GM23338 (cell line): ENCODE measurements at regions not wholly inside any gene's neighbourhood (a gene's known extent, or its start where the extent isn't known, plus 50 kb on each side); places are given as distances from the start of the nearest gene placed in this dataset.

Experiments used
- ATAC-seq: fragments of 200-7000 bp; cut with Tn5 transposase; 3 replicates; pipeline ENCODE4 v1.9.1; 2020
- DNase-seq: peaks from one replicate; pipeline ENCODE4 v3.0.0-alpha.2; 2015; ENCODE audit warnings: low spot score
- H2AFZ ChIP-seq: fragments of 200-600 bp; sonication (generic); 2 replicates; pipeline ENCODE4 v1.8.0; 2016; ENCODE audit warnings: antibody characterized with exemption, mild to moderate bottlenecking, moderate library complexity
- H3F3A ChIP-seq: fragments of 200-600 bp; sonication (generic); replicated peaks from 2 replicates; pipeline ENCODE4 v1.8.0; 2017; ENCODE audit warnings: antibody characterized with exemption, mixed run types, low read depth
- H3K27ac ChIP-seq: fragments of 200-600 bp; sonication (generic); 2 replicates; pipeline ENCODE4 v1.6.1; 2016; ENCODE audit warnings: low read depth
- H3K27me3 ChIP-seq: fragments of 200-600 bp; sonication (generic); 2 replicates; pipeline ENCODE4 v1.8.0; 2016; ENCODE audit warnings: mild to moderate bottlenecking, mixed run types, moderate library complexity; ENCODE audit not compliant: insufficient read depth
- H3K36me3 ChIP-seq: fragments of 200-600 bp; sonication (generic); 2 replicates; pipeline ENCODE4 v1.8.0; 2016; ENCODE audit warnings: mild to moderate bottlenecking; ENCODE audit not compliant: insufficient read depth
- H3K4me1 ChIP-seq: fragments of 200-600 bp; sonication (generic); 2 replicates; pipeline ENCODE4 v1.8.0; 2016; ENCODE audit warnings: mild to moderate bottlenecking, moderate library complexity; ENCODE audit not compliant: insufficient read depth
- H3K4me2 ChIP-seq: fragments of 200-600 bp; sonication (generic); 2 replicates; pipeline ENCODE4 v1.7.1; 2017; ENCODE audit warnings: mixed run types
- H3K4me3 ChIP-seq: fragments of 200-600 bp; sonication (generic); 2 replicates; pipeline ENCODE4 v1.6.1; 2016; ENCODE audit warnings: mixed run types
- H3K79me2 ChIP-seq: fragments of 200-600 bp; sonication (generic); replicated peaks from 2 replicates; pipeline ENCODE4 v1.8.0; 2017; ENCODE audit warnings: mild to moderate bottlenecking; ENCODE audit not compliant: insufficient read depth
- H3K9me2 ChIP-seq: fragments of 200-600 bp; sonication (generic); 2 replicates; pipeline ENCODE4 v1.8.0; 2017; ENCODE audit not compliant: insufficient read depth
- H4K20me1 ChIP-seq: fragments of 200-600 bp; sonication (generic); replicated peaks from 2 replicates; pipeline ENCODE4 v1.8.0; 2017; ENCODE audit warnings: mild to moderate bottlenecking; ENCODE audit not compliant: insufficient read depth
- H3K27ac Mint-ChIP-seq: 2 replicates; pipeline ENCODE4 v1.8.0; 2020; ENCODE audit warnings: inconsistent platforms, mild to moderate bottlenecking, moderate library complexity, mixed read lengths
- H3K27me3 Mint-ChIP-seq: 3 replicates; pipeline ENCODE4 v1.8.0; 2022; ENCODE audit warnings: low read depth, mild to moderate bottlenecking, moderate library complexity, mixed read lengths, inconsistent platforms; ENCODE audit not compliant: insufficient read depth, poor library complexity
- H3K36me3 Mint-ChIP-seq: 3 replicates; pipeline ENCODE4 v1.8.0; 2021; ENCODE audit warnings: low read depth, mild to moderate bottlenecking, inconsistent platforms, moderate library complexity, mixed read lengths
- H3K4me1 Mint-ChIP-seq: 3 replicates; pipeline ENCODE4 v1.8.0; 2020; ENCODE audit warnings: mild to moderate bottlenecking, inconsistent platforms, mixed read lengths
- H3K4me3 Mint-ChIP-seq: 3 replicates; pipeline ENCODE4 v1.8.0; 2021; ENCODE audit warnings: moderate library complexity, mild to moderate bottlenecking, inconsistent platforms, mixed read lengths
- H3K9me3 Mint-ChIP-seq: 3 replicates; pipeline ENCODE4 v1.8.0; 2020; ENCODE audit warnings: moderate library complexity, mild to moderate bottlenecking, inconsistent platforms, mixed read lengths
- CREB1 ChIP-seq: fragments of 250-450 bp; sonication (Bioruptor Pico); IDR thresholded peaks from 2 replicates; pipeline ENCODE4 v1.5.0; 2020; ENCODE audit warnings: low read depth, mild to moderate bottlenecking, moderate library complexity
- EZH2 ChIP-seq: fragments of 200-600 bp; sonication (generic); IDR thresholded peaks from one replicate; pipeline ENCODE4 v1.8.0; 2017; ENCODE audit warnings: antibody characterized with exemption, mild to moderate bottlenecking, low read depth; ENCODE audit not compliant: unreplicated experiment
- EZH2phosphoT487 ChIP-seq: fragments of 200-600 bp; sonication (generic); IDR thresholded peaks from one replicate; pipeline ENCODE4 v1.8.1; 2018; ENCODE audit warnings: antibody characterized with exemption; ENCODE audit not compliant: unreplicated experiment
- JUNB ChIP-seq: IDR thresholded peaks from one replicate; pipeline ENCODE4 v1.6.1; 2016; ENCODE audit warnings: antibody characterized with exemption; ENCODE audit not compliant: unreplicated experiment
- POLR2AphosphoS5 ChIP-seq: IDR thresholded peaks from 2 replicates; pipeline ENCODE4 v1.6.1; 2016; ENCODE audit warnings: antibody characterized with exemption, low read depth
- STAT1 ChIP-seq: IDR thresholded peaks from one replicate; pipeline ENCODE4 v1.6.1; 2016; ENCODE audit warnings: antibody characterized with exemption; ENCODE audit not compliant: unreplicated experiment
- ZNF114 ChIP-seq: fragments of 250-450 bp; sonication (Bioruptor Pico); IDR thresholded peaks from 2 replicates; pipeline ENCODE4 v1.5.0; 2020; ENCODE audit warnings: mild to moderate bottlenecking, moderate library complexity
- ZNF331 ChIP-seq: fragments of 250-450 bp; sonication (Bioruptor Pico); IDR thresholded peaks from 2 replicates; pipeline ENCODE4 v1.5.0; 2020; ENCODE audit warnings: low read depth, mild to moderate bottlenecking, moderate library complexity
- TF ChIP-seq, protein P1 (sequence below): IDR thresholded peaks from one replicate; pipeline ENCODE4 v1.6.1; 2018; ENCODE audit warnings: antibody characterized with exemption; ENCODE audit not compliant: unreplicated experiment
- TF ChIP-seq, protein P2 (sequence below), 2 experiments: fragments of 200-600 bp in 1 of 2; sonication (generic) in 1 of 2; conservative IDR thresholded peaks; 2 replicates each; pipeline versions ENCODE4 v1.5.1 to v1.6.1; 2016 to 2017; ENCODE audit warnings: antibody characterized with exemption in 2 of 2, low read depth in 2 of 2, mild to moderate bottlenecking in 2 of 2, moderate library complexity in 1 of 2
- TF ChIP-seq, protein P3 (sequence below): IDR thresholded peaks from 2 replicates; pipeline ENCODE4 v1.6.1; 2016; ENCODE audit warnings: antibody characterized with exemption
- TF ChIP-seq, protein P4 (sequence below): fragments of 250-450 bp; sonication (Bioruptor Pico); IDR thresholded peaks from 2 replicates; pipeline ENCODE4 v1.5.0; 2020; ENCODE audit warnings: mild to moderate bottlenecking, moderate library complexity

DNA sequence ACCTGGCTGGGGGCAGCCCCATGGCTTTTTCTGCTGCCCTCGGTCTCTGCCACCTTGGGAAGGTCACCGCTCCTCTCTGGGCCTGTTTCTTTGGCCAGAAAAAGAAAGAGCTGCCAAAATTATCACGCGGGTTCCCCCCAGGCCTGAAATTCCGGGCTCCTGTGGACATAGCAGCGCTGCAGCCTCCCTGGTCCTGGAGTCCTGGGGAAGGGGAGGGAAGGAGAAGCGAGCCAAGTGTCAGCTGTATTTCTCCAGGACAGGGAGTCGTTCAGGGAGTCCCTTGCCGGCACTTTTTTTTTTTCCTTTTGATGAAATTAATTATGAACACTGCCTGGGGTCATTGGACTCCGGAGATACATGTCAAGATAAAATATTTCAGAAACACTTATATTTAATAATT is 152.3 kb upstream of the GPR26 start:
- Histone ChIP-seq H3K36me3 (no peaks in the 10 kb centered on the region), H3K27ac (no peak overlapping the region), H2AFZ (peak overlapping the region; percentile 89), H3K4me3 (no peak overlapping the region), H4K20me1 (no peaks in the 10 kb centered on the region), H3K79me2 (no peaks in the 10 kb centered on the region), H3K4me2 (peak overlapping the region; percentile 71), H3K9me2 (no peaks in the 10 kb centered on the region; the same call in 1 of the 2 replicates), H3K27me3 (no peaks in the 10 kb centered on the region), H3F3A (no peaks in the 10 kb centered on the region), H3K4me1 (peaks cover 21% of the 10 kb centered on the region)
- H3K27me3 Mint-ChIP-seq, result peaks cover 12% of the 10 kb centered on the region
- DNase-seq, result peak; percentile 27
- no peaks in the 10 kb centered on the region for H3K9me3 Mint-ChIP-seq
- peak overlapping the region; percentile 5; the same call in 1 of the 3 replicates for H3K4me3 Mint-ChIP-seq
- H3K4me1 Mint-ChIP-seq, result peaks cover 18% of the 10 kb centered on the region
- peak overlapping the region; percentile 44; the same call in 1 of the 2 replicates for H3K27ac Mint-ChIP-seq
- TF ChIP-seq ZNF114 (CRISPR knock-in tag) (no peak), JUNB (no peak), CREB1 (CRISPR knock-in tag) (no peak), POLR2AphosphoS5 (no peak), ZNF331 (no peak), STAT1 (no peak), EZH2 (no peak), EZH2phosphoT487 (no peak)
- TF ChIP-seq, protein P1, sequence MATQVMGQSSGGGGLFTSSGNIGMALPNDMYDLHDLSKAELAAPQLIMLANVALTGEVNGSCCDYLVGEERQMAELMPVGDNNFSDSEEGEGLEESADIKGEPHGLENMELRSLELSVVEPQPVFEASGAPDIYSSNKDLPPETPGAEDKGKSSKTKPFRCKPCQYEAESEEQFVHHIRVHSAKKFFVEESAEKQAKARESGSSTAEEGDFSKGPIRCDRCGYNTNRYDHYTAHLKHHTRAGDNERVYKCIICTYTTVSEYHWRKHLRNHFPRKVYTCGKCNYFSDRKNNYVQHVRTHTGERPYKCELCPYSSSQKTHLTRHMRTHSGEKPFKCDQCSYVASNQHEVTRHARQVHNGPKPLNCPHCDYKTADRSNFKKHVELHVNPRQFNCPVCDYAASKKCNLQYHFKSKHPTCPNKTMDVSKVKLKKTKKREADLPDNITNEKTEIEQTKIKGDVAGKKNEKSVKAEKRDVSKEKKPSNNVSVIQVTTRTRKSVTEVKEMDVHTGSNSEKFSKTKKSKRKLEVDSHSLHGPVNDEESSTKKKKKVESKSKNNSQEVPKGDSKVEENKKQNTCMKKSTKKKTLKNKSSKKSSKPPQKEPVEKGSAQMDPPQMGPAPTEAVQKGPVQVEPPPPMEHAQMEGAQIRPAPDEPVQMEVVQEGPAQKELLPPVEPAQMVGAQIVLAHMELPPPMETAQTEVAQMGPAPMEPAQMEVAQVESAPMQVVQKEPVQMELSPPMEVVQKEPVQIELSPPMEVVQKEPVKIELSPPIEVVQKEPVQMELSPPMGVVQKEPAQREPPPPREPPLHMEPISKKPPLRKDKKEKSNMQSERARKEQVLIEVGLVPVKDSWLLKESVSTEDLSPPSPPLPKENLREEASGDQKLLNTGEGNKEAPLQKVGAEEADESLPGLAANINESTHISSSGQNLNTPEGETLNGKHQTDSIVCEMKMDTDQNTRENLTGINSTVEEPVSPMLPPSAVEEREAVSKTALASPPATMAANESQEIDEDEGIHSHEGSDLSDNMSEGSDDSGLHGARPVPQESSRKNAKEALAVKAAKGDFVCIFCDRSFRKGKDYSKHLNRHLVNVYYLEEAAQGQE, result no peak
- TF ChIP-seq, protein P2, sequence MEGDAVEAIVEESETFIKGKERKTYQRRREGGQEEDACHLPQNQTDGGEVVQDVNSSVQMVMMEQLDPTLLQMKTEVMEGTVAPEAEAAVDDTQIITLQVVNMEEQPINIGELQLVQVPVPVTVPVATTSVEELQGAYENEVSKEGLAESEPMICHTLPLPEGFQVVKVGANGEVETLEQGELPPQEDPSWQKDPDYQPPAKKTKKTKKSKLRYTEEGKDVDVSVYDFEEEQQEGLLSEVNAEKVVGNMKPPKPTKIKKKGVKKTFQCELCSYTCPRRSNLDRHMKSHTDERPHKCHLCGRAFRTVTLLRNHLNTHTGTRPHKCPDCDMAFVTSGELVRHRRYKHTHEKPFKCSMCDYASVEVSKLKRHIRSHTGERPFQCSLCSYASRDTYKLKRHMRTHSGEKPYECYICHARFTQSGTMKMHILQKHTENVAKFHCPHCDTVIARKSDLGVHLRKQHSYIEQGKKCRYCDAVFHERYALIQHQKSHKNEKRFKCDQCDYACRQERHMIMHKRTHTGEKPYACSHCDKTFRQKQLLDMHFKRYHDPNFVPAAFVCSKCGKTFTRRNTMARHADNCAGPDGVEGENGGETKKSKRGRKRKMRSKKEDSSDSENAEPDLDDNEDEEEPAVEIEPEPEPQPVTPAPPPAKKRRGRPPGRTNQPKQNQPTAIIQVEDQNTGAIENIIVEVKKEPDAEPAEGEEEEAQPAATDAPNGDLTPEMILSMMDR (conservative IDR thresholded peaks at IDR 0.05; ENCODE audit: low read depth in 2 of 2), result no peak
- TF ChIP-seq, protein P3, sequence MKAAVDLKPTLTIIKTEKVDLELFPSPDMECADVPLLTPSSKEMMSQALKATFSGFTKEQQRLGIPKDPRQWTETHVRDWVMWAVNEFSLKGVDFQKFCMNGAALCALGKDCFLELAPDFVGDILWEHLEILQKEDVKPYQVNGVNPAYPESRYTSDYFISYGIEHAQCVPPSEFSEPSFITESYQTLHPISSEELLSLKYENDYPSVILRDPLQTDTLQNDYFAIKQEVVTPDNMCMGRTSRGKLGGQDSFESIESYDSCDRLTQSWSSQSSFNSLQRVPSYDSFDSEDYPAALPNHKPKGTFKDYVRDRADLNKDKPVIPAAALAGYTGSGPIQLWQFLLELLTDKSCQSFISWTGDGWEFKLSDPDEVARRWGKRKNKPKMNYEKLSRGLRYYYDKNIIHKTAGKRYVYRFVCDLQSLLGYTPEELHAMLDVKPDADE, result no peak
- TF ChIP-seq, protein P4, sequence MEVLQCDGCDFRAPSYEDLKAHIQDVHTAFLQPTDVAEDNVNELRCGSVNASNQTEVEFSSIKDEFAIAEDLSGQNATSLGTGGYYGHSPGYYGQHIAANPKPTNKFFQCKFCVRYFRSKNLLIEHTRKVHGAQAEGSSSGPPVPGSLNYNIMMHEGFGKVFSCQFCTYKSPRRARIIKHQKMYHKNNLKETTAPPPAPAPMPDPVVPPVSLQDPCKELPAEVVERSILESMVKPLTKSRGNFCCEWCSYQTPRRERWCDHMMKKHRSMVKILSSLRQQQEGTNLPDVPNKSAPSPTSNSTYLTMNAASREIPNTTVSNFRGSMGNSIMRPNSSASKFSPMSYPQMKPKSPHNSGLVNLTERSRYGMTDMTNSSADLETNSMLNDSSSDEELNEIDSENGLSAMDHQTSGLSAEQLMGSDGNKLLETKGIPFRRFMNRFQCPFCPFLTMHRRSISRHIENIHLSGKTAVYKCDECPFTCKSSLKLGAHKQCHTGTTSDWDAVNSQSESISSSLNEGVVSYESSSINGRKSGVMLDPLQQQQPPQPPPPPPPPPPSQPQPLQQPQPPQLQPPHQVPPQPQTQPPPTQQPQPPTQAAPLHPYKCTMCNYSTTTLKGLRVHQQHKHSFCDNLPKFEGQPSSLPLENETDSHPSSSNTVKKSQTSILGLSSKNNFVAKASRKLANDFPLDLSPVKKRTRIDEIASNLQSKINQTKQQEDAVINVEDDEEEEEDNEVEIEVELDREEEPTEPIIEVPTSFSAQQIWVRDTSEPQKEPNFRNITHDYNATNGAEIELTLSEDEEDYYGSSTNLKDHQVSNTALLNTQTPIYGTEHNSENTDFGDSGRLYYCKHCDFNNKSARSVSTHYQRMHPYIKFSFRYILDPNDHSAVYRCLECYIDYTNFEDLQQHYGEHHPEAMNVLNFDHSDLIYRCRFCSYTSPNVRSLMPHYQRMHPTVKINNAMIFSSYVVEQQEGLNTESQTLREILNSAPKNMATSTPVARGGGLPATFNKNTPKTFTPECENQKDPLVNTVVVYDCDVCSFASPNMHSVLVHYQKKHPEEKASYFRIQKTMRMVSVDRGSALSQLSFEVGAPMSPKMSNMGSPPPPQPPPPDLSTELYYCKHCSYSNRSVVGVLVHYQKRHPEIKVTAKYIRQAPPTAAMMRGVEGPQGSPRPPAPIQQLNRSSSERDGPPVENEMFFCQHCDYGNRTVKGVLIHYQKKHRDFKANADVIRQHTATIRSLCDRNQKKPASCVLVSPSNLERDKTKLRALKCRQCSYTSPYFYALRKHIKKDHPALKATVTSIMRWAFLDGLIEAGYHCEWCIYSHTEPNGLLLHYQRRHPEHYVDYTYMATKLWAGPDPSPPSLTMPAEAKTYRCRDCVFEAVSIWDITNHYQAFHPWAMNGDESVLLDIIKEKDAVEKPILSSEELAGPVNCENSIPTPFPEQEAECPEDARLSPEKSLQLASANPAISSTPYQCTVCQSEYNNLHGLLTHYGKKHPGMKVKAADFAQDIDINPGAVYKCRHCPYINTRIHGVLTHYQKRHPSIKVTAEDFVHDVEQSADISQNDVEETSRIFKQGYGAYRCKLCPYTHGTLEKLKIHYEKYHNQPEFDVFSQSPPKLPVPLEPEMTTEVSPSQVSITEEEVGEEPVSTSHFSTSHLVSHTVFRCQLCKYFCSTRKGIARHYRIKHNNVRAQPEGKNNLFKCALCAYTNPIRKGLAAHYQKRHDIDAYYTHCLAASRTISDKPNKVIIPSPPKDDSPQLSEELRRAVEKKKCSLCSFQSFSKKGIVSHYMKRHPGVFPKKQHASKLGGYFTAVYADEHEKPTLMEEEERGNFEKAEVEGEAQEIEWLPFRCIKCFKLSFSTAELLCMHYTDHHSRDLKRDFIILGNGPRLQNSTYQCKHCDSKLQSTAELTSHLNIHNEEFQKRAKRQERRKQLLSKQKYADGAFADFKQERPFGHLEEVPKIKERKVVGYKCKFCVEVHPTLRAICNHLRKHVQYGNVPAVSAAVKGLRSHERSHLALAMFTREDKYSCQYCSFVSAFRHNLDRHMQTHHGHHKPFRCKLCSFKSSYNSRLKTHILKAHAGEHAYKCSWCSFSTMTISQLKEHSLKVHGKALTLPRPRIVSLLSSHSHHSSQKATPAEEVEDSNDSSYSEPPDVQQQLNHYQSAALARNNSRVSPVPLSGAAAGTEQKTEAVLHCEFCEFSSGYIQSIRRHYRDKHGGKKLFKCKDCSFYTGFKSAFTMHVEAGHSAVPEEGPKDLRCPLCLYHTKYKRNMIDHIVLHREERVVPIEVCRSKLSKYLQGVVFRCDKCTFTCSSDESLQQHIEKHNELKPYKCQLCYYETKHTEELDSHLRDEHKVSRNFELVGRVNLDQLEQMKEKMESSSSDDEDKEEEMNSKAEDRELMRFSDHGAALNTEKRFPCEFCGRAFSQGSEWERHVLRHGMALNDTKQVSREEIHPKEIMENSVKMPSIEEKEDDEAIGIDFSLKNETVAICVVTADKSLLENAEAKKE (CRISPR knock-in tag), result no peak
- H3K36me3 Mint-ChIP-seq, result no peaks in the 10 kb centered on the region
- ATAC-seq, result peak; percentile 61
